GM12892 (cell line): ENCODE measurements at regions not wholly inside any gene's neighbourhood (a gene's known extent, or its start where the extent isn't known, plus 50 kb on each side); places are given as distances from the start of the nearest gene placed in this dataset.

Source experiments
- POLR2AphosphoS5 ChIP-seq: IDR thresholded peaks from 2 replicates; pipeline ENCODE4 v1.6.1; 2011; ENCODE audit warnings: low read depth, low read length, control low read depth
- TAF1 ChIP-seq: IDR thresholded peaks from 2 replicates; pipeline ENCODE4 v1.6.1; 2011; ENCODE audit warnings: low read depth, mild to moderate bottlenecking, control low read depth, low read length, borderline replicate concordance

- no peak for TF ChIP-seq POLR2AphosphoS5
- TF ChIP-seq TAF1, result no peak
Observed at GRCh38 chr12:127928178-127928577, 338.8 kb upstream of the TMEM132C start.
